CD4-positive, alpha-beta T cell treated with Interleukin-4 for 4 hours (primary cell): ENCODE measurements at regions not wholly inside any gene's neighbourhood (a gene's known extent, or its start where the extent isn't known, plus 50 kb on each side); places are given as distances from the start of the nearest gene placed in this dataset.
"Not testable (repeated sequence)": the region's sequence is repeated elsewhere in the genome, so short reads cannot be mapped to it uniquely, and the experiment has no call there.

Experiments
- DNase-seq: peaks from one replicate; pipeline ENCODE4 v3.0.0-alpha.2; 2020

DNA sequence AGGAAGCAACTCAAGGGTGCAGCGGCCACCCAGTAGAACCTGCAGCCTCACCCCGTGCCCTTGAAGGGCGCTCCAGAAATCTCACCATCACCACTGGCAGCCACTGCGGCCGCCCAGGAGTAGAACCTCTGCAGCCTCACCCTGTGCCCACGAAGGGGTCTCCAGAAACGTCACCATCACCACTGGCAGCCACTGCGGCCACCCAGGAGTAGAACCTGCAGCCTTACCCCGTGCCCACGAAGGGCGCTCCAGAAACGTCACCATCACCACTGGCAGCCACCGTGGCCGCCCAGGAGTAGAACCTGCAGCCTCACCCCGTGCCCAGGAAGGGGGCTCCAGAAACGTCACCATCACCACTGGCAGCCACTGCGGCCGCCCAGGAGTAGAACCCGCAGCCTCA, 336.0 kb downstream of the TEX29 start:
- DNase-seq, result no peak

DNA sequence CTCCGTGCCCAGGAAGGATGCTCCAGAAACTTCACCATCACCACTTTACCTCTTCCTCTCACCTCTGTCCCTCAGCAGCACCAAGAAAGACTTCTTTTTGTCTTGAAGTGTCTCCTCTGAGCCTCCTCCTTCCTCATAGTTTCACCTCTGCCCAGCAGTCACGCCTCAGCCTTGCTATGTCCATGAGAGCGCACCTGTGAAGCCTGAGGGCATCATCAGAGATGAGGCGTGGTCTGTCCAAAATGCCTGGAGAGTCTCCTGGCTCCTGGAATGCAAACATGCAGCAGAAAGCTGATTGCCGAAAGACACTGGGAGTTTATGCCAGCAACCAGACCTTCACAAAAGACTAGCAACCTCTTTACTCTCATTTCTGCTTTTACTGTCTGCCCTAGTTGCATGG, 336.6 kb downstream of the TEX29 start:
- no peak for DNase-seq

DNA sequence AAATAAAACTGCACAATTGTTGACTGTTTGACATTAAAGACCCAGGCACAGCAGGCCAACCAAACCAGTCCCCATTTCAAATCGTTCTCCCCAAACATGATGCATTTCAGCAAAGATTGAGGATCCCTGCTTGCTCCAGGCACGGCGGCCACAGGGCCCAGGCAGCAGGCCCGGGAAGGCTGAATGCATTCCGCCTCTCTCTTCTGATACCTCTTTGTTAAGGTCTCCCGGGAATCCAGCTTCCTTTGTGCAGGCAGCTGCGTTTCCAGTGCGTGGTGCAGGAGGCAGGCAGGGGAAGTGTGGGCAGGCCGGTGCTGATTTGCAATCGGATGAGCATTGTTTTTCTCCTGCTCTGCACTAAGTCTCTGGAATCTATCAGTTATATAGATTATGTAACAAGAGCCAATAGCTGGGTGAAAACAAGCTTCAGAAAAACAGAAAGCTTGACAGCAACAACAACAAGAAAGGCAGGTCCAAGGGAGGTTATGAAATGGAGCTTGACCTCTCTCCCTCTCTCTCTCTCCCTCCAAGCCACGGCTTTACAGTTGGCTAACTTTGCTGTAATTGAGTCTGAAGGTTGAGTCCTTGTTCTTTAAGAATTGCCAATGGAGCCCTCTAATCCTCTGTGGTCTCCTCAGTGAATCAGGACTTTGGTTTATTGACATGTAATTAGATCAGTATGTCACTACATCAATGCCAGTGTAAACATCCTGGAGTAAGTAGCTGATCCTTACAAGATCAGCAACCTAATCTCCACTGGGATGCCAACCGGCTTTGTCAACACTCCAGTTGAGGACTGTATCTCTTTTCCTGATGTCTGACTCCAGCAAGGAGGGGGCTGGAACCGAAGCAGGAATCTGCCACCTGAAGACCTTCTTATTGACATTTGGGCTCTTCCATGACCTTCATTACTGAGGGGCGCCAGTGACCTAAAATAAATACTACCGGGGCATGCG, 338.0 kb downstream of the TEX29 start:
- no peak for DNase-seq

DNA sequence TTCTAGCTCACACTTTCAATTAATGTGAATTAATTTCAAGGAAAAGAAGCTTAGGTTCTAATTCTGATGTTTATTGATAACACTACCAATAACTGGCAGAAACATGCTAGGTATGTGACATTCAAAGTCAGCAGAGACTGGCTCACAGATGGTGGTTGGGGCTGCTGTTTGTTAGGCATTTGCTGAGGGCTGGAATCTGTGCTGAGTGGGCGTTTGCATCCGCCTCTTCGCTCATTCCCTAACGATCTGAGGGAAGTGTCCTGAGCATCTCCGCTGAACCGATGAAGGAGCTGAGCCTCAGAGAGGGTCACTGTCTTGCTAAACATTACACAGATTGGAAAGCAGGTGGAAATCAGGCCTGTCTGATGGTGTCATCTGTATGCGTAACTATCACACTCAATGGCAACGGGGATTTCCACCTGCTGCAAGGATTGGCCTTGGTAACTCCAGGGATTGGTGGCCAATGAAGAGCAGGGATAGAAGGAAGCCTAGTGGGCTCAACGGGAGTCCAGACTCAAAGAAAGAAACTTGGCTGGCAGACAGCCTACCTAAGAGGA, 338.9 kb downstream of the TEX29 start:
- DNase-seq, result no peak

DNA sequence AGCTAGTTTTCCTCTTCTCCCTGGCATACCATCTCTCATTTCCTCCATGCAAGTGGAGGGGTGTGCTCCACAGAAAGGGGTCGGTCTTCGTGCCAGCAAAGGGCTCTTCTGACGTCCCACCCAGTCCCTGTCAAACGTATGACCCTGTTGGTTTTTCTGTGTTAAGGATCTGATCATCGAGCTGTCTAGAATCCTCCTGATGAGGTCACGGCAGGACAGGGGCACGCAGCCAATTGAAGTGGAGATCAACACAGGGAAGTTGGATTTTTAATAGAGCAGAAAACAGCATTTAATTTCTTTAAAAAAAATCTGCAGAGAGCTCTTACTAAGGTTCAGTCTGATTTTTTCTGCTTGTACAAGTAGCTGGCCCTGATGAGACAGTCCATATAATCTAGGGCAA, 339.4 kb downstream of the TEX29 start:
- no peak for DNase-seq

DNA sequence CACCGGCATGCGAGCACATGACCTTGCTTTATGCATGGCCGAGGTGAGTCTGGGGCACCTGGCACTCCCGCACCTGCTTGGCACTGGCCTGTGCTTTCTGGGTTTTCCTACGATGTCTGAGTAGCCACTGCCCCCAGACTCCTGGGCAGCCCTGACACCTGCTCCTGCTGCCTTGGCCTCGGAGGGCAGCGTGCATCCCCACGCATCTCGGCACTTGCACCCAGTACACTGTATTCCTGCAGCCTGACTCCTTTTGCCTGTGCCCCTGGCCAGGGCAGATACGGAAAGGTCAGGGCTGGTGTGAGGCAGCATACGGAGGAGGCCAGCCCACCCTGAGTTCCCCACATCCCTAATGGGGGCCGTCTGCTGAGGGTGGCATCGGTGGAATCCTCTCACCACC, 340.6 kb downstream of the TEX29 start:
- no peak for DNase-seq

DNA sequence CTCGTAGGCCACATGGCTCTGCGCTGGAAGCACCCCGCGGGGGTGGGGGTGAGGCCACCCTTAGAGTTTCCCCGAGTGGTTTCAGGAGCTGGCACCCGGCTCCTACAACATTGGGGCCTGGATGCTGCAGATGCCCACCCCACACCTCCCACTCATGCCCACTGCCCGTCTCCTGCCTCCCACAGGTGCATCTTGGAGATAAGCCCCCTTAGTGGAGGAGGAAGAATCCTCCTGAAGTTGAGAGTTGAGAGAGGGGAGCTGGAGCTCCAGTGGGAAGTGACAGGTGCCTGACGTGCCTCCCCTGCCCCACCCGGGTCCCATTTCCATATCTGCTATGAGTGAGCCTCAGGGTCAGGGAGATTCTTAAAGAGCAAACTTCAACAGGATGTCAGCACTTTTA, 341.3 kb downstream of the TEX29 start:
- DNase-seq, result no peak

DNA sequence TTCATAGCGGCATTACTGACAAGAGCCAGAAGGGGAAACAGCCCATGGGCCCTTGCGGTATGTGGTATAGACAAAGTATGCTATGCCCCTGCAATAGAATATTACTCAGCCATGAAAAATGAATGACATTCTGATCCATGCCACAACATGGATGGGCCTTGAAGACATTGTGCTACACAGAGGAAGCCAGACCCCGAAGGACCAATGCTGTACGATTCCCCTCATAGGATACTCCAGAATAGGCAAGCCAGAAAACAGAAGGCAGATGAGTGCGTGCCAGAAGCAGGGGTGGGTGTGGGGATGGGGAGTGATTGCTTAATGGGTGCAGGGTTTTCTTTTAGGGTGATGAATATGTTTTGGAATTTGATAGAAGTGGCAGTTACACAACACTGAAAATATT, 342.0 kb downstream of the TEX29 start:
- no peak for DNase-seq

DNA sequence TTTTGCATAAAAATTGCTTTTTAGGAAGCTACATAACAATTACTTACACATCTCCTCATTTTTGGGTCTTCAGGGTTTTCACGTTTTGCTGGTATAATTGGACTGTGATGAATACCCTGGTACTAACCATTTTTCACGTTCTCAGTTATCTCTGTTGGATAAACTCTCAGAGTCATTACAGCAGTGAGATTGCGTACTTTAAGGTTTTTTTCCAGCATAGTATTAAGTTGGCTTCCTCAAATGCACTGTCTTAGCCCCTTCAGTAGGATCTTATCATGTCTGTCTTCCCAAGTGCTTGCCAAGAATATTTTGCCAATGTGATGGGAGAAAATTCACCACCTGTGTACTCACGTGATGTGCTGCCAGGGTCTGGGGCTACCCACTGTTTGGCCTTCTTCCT, 342.5 kb downstream of the TEX29 start:
- DNase-seq, result no peak

DNA sequence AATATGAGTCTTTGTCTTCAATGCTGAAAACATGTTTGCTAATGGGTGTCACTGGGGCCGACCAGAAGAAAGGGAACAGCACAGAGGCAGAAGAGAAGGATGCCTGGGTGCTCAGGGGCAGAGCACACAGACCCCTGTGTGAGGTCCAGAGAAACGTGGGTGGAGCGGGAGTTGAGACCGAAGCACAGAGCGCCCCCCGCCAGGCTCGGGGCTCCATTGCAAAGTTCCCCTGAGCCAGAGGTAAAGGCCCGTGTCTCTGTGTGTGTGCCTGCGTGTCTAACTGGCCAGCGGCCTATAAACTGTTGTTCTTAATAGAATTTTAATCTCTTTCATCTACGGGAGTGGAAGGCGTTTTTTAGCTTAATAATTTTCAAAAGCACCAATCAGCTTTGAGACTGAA, 343.1 kb downstream of the TEX29 start:
- DNase-seq, result no peak

DNA sequence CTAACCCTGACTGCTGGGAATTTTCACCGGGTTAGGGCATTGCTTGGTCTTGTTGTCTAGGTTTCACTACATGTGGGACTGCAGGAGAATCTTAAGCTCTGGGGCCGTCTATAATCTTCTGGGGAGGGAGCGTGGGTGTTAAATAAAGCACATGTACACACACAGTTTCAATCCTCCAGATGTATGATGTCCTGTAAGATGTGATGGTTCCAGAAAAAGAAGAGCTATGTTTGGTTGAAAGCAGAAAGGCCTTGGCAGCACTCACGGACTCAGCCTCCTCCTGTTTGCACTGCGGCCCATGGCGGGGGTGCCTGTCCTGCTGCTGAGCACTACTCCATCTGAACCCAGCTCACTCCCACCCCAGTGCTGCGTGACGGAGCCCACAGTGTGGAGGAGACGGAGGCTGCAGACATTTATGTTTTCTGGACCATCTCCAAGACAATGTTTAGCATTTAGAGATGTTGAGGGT, 343.5 kb downstream of the TEX29 start:
- DNase-seq, result no peak

DNA sequence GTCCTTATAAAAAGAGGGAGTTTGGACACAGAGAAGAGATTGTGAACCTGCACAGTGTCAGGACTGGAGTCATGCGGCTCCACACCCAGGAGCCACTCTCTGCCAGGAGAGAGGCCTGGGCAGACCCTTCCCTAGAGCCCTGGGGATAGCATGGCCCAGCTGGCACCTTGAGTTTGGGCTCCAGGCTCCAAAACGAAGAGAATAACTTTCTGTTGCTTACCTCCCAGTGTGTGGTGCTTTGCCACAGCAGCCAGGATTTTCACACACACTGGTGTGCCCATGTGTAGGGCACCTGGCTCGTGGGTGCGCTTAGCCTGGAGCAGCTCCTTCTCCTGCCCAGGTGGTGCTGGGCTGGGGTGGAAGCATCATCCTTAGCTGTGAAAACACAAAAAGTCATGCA, 344.3 kb downstream of the TEX29 start:
- no peak for DNase-seq

DNA sequence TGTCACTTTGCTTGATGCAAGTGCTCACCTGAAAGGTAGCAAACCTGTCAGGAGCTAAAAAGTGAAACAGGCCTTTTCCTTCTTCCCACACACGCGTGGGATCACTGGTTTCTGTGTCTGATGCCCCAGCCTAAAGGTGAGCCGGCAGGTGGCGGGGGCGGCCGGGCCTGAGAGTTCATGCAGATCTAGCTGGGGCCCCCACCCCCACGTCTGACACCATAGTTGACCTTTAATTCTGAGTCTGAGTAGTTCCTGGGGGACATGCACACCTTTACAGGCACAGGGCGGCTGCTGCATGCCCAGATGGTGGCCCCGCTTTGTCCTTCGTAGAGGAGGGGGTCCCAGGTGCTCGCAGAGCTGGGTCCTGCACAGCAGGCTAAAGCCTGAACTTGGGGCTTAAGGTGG, 345.3 kb downstream of the TEX29 start:
- DNase-seq, result no peak

DNA sequence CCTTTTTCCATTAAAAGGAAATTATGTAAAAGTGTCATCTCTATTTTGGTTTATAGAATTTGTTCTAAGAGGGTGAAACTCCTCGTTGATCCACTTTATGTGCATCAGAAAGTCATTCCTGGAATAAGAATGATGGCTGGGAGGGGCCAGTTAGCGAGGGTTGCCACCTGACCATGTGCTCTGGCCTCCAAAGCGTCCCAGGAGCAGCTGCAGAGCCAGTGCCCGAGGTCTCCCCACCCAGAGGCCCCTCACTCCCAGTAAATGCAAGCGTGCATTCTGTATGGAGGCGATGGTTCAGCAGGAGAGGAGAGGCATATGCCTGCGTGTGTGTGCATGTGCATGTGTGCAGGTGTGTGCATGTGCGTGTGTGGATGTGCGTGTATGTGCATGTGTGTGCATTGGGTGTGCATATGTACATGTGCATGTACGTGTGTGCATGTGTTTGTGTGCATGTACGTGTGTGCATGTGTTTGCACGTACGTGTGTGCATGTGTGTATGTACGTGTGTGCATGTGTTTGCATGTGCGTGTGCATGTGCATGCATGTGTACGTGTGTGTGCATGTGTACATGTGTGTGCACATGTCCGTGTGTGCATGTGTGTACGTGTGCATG, 345.8 kb downstream of the TEX29 start:
- no peak for DNase-seq

DNA sequence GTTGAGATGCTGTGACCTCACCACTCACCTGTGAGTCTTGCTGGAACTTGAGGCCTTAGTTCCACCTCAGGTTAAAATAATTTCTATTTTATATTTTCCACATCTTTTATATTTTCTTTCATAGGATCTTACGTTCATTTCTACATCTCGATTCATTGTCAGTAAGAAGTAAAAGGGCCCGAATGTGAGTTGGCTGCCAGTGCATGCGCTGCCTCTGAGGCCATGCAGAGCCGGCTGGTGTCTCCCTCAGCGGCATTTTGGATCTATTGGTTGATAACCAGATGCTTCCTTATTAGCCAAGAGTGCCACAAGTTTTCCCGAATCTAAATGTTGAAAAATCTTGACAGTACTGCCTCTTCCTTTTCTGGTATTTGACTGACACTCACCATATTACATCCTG, 347.3 kb downstream of the TEX29 start:
- DNase-seq, result no peak

DNA sequence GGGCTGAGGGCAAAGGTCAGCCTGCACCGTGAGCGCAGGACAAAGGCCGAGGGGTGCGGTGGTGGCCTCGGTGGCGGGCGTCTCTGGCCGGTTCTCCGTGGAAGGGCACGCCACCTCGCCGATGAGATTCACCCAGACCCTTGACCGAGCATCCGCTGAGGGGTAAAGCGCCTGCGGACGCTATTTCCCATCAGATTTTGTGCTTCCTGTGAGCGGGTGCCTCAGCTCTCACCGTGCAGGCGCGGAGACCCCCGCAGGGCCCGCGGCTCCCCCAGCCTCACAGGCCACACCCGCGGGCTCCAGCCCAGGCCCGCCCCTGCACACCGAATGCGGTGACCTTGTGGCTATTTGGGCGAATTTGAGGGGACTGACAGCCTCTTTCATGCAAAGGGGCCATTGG, 348.0 kb downstream of the TEX29 start:
- no peak for DNase-seq

DNA sequence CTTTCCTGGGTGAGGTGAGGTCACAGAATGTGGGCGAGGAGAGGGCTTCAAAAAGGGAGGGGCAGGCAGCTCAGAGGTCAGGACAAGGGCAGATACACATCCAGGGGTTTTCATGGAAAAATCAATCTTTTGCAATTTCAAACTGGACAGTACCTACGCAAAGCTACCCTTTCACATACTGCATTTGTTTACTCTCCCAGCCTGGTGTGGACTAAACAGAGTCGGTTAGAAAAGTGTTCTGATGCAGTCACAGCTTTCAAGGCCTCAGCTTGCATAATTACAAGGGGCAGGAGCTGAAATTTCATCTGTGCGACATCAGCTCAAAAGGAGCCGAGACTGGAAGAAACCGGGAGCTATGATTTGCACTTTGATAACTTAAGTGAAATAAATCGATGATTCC, 351.8 kb downstream of the TEX29 start:
- not testable (repeated sequence) for DNase-seq

DNA sequence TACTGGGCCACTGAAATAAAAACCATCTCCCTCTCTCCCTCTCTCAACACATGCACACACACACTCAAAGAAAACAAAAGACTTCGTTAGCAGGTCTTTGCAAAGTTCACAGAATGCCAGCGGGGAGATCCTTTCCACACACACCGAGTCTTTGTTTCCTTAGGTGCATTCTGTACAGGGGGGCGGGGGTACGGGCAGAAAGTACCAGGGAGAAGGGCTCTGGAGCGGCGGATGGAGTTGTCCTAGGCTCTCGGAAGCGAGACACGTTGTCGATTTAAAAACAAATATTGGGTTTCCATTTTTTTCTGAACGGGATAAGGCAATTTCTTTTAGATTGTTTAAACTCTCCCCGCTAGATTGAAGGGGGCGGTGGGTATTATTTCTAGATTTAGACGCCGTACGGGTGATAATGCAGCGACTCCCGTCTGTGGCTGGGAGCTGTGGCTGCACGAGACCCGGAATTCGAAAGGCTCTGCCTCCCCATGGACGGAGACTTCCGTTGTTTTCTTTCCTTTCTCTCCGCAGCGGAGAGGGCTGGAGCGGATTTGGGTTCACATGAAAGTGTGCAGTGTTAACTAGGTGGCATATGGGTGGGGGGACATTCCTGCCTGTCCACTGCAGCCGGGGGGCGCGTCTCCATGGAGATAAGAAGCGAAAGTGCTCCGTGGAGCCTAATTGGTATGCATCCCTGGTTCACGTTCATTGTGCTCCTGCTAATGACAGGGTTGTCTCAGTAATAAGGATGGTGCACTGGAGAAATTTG, 357.9 kb downstream of the TEX29 start:
- DNase-seq, result not testable (repeated sequence)

DNA sequence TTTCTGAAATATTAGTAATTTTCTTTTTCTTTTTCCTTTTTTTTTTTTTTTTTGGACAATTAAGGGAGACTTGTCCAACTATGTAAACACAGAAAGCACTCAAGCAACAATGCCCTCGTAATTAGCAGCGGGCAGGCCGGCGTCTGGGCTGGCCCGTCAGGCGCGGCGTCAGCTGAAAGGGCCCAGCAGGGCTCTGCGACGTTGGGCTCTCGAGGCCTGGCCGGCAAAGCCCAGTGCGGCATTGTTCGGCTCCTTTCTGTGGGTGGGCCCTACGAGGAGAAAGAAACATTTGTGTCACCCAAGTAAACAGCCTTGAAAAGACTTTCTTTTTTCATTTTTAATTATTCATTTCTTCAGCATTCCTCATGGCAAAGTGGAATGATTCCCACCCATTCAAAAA, 359.2 kb downstream of the TEX29 start:
- DNase-seq, result not testable (repeated sequence)

DNA sequence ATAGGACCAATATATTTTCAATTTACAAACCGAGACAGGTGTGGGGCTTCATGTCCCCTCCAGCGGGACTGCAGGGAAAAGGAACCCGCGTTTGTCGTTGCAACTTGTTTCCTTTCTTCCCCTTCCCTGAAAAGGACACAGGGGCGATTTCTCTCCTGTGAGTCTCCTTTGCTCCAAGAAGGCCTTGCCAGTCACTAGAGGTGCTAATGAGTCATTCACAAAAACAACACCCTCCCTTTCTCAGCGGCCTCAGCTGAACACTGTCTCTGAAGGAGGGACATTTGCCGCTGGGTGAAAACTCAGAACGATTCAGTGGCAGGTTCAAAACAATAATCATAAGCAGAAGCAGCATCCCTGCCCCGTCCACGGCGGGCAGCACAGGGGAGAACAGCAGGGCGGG, 359.7 kb downstream of the TEX29 start:
- not testable (repeated sequence) for DNase-seq

DNA sequence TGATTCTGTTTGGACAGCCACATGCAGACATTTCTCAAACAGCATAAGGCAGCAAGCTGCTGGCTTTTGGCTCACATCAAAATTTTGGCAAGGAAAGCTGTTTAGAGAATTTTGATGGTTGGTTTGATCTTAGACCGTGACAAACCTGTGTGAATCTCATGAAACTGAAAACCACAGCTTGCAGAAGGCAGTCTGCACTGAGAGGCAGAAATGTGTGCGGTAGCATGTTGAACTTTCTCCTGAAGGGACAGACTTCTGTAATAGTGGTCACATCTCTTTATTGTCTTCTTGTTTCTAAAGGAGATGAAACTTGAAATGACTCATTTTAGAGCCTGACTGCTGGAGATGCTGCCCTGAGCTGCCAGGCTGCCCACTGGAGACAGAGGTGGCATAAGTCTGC, 371.6 kb downstream of the TEX29 start:
- not testable (repeated sequence) for DNase-seq

DNA sequence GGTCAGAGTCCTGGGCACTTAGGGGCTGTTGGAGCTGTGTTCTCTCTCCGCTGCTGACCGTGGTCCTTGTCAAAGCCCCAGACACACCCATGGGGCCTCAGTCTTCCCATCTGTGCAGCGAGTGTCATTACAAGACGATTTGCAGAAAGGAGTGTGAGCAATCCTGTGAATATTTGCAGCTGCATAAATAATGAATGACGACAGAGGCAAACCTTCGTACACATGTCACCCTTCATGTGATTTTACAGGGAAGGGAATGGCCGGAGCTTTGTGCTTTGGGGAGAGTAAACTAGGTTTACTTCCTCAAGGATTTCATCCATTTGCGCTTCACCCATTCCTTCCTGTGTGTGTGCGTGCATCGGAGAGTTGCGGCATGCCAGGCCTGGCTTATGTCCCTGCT, 370.8 kb upstream of the SOX1 start:
- DNase-seq, result not testable (repeated sequence)

DNA sequence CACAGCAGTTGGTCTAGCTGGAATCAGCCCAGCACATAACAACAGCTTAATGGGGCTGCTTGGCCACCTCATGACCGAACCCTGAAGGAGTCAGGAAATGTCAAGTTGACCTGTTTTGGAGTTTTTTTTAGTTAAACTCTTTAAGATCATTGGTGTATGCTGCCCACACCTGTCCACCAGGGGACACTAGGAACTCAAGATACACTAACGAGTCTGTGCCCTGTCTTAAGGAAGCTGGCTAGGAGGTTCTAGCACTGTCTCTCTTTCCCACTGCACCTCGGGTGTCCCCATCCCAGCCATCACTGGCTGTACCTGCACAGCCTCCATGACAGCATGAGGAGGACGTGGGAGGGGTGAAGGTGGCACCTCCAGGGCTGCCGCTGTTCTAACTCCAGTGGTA, 364.9 kb upstream of the SOX1 start:
- DNase-seq, result not testable (repeated sequence)
